IMR-90 (cell line): ENCODE measurements at regions not wholly inside any gene's neighbourhood (a gene's known extent, or its start where the extent isn't known, plus 50 kb on each side); places are given as distances from the start of the nearest gene placed in this dataset.

Experiments used
- BHLHE40 ChIP-seq: fragments of 150-350 bp; IDR thresholded peaks from 2 replicates; pipeline ENCODE4 v1.6.1; 2016; ENCODE audit warnings: mild to moderate bottlenecking, low read depth, low read length
- CEBPB ChIP-seq: IDR thresholded peaks from 2 replicates; pipeline ENCODE4 v1.6.1; 2012; ENCODE audit warnings: low read depth, low read length, improper control_type of control experiment
- CHD1 ChIP-seq: IDR thresholded peaks from 2 replicates; pipeline ENCODE4 v1.6.1; 2012; ENCODE audit warnings: low read depth, low read length, improper control_type of control experiment
- MAFK ChIP-seq: IDR thresholded peaks from 2 replicates; pipeline ENCODE4 v1.6.1; 2012; ENCODE audit warnings: low read depth, low read length, improper control_type of control experiment
- MXI1 ChIP-seq: IDR thresholded peaks from 2 replicates; pipeline ENCODE4 v1.6.1; 2012; ENCODE audit warnings: low read depth, mild to moderate bottlenecking, low read length, moderate library complexity, borderline replicate concordance
- NFE2L2 ChIP-seq: fragments of 150-350 bp; IDR thresholded peaks from 2 replicates; pipeline ENCODE4 v1.6.1; 2016; ENCODE audit warnings: low read depth, mild to moderate bottlenecking, low read length
- POLR2A ChIP-seq: IDR thresholded peaks from 2 replicates; pipeline ENCODE4 v1.6.1; 2012; ENCODE audit warnings: mild to moderate bottlenecking, low read depth, low read length
- RAD21 ChIP-seq: IDR thresholded peaks from 2 replicates; pipeline ENCODE4 v1.6.1; 2012; ENCODE audit warnings: low read length, improper control_type of control experiment
- RFX5 ChIP-seq: IDR thresholded peaks from 2 replicates; pipeline ENCODE4 v1.8.0; 2012; ENCODE audit warnings: low read depth, mild to moderate bottlenecking, low read length, moderate library complexity
- SMC3 ChIP-seq: fragments of 150-350 bp; IDR thresholded peaks from 2 replicates; pipeline ENCODE4 v1.6.1; 2016; ENCODE audit warnings: low read depth, mild to moderate bottlenecking, antibody characterized with exemption, low read length, moderate library complexity
- TF ChIP-seq, protein P1 (sequence below): conservative IDR thresholded peaks from 2 replicates; pipeline ENCODE4 v1.5.1; 2012; ENCODE audit warnings: mild to moderate bottlenecking, low read depth, low read length, improper control_type of control experiment

DNA sequence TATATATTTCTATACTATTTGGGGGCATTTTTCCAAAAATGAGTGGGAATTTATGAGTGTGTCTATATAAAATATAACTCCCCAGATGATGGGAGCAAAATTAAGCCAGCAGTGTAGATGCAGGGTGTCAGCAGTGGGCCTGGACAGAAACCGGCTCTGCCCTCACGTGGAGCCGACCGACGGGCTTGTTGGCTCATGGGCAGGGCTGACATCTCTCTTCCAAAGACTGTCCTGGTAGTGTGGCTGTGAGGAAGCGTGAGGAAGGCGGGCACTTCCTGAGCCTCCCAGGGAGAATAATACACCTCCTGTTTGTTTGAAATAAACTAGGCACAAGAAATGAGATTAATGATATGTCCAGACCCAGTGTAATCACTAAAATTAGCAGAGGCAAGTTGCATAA, 206.5 kb downstream of the TEX29 start:
- TF ChIP-seq POLR2A, result no peak
- TF ChIP-seq, protein P1, sequence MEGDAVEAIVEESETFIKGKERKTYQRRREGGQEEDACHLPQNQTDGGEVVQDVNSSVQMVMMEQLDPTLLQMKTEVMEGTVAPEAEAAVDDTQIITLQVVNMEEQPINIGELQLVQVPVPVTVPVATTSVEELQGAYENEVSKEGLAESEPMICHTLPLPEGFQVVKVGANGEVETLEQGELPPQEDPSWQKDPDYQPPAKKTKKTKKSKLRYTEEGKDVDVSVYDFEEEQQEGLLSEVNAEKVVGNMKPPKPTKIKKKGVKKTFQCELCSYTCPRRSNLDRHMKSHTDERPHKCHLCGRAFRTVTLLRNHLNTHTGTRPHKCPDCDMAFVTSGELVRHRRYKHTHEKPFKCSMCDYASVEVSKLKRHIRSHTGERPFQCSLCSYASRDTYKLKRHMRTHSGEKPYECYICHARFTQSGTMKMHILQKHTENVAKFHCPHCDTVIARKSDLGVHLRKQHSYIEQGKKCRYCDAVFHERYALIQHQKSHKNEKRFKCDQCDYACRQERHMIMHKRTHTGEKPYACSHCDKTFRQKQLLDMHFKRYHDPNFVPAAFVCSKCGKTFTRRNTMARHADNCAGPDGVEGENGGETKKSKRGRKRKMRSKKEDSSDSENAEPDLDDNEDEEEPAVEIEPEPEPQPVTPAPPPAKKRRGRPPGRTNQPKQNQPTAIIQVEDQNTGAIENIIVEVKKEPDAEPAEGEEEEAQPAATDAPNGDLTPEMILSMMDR, result no peak
- no peak for TF ChIP-seq SMC3
- no peak for TF ChIP-seq CHD1
- no peak for TF ChIP-seq CEBPB
- TF ChIP-seq RFX5, result no peak
- TF ChIP-seq MXI1, result no peak
- TF ChIP-seq MAFK, result no peak
- TF ChIP-seq BHLHE40, result no peak
- no peak for TF ChIP-seq NFE2L2
- no peak for TF ChIP-seq RAD21
